Body of pancreas (tissue), 4 donors: ENCODE measurements at regions not wholly inside any gene's neighbourhood (a gene's known extent, or its start where the extent isn't known, plus 50 kb on each side); places are given as distances from the start of the nearest gene placed in this dataset.

ENCODE experiments used
- ATAC-seq: fragments of 150-250 bp; one replicate; pipeline ENCODE4 v1.9.1; 2016
- DNase-seq, 4 donors: peaks; one replicate each; pipeline ENCODE4 v3.0.0-alpha.2; 2019
- H3K27ac ChIP-seq, 4 donors: fragments of 200-600 bp; sonication (generic); 1 replicate in 3 of 4; 2 replicates in 1 of 4; pipeline versions ENCODE4 v1.5.1 to v1.6.1; 2016 to 2019; ENCODE audit warnings: mild to moderate bottlenecking in 1 of 4, mixed read lengths in 1 of 4, moderate library complexity in 1 of 4
- H3K27me3 ChIP-seq, 2 donors: fragments of 200-600 bp; sonication (generic); one replicate each; pipeline ENCODE4 v1.6.0; 2016; ENCODE audit warnings: mild to moderate bottlenecking in 1 of 2
- H3K36me3 ChIP-seq, 2 donors: fragments of 200-600 bp; sonication (generic); replicated peaks in 1 of 2; 2 replicates each; pipeline ENCODE4 v1.5.1; 2016; ENCODE audit warnings: low read depth in 2 of 2; ENCODE audit not compliant: insufficient read depth in 1 of 2
- H3K4me1 ChIP-seq: fragments of 200-600 bp; sonication (generic); one replicate; pipeline ENCODE4 v1.6.0; 2016
- H3K4me3 ChIP-seq, 2 donors: fragments of 200-600 bp; sonication (generic); 1 replicate in 1 of 2; 2 replicates in 1 of 2; pipeline ENCODE4 v1.5.1; 2016 to 2019
- H3K9me3 ChIP-seq, 3 donors: fragments of 200-600 bp; sonication (generic); 1 replicate in 2 of 3; 2 replicates in 1 of 3; pipeline ENCODE4 v1.5.1; 2016
- CTCF ChIP-seq, 7 experiments: fragments of 450-650 bp in 4 of 7; fragments of 200-600 bp in 3 of 7; sonication (generic) in 3 of 7; IDR thresholded peaks; one replicate each; pipeline ENCODE4 v1.5.1; 2016 to 2019; ENCODE audit warnings: antibody characterized with exemption in 7 of 7
- POLR2A ChIP-seq, 3 donors: fragments of 450-650 bp; IDR thresholded peaks; one replicate each; pipeline ENCODE4 v1.6.1; 2016; ENCODE audit warnings: antibody characterized with exemption in 3 of 3, mild to moderate bottlenecking in 2 of 3
- WGBS, 2 donors: methylation state at CpG; one replicate each; pipeline ENCODE4 v1.1.5; 2017; 5-methylcytosine and 5-hydroxymethylcytosine counted together
- intact Hi-C: fragments of 100-400 bp; cut with DNase I; formaldehyde crosslinking; loops from one replicate; pipeline ENCODE4 v1.15.1; 2023

- intact Hi-C loops, result no loop called here
- TF ChIP-seq POLR2A (IDR thresholded peaks at IDR 0.05) (no peak), CTCF (IDR thresholded peaks at IDR 0.05) (no peak)
- no peak overlapping the region for H3K27ac ChIP-seq
- no peak for DNase-seq
- no peak overlapping the region for H3K4me3 ChIP-seq
- ATAC-seq, result no peak
- 67 to 91% methylated on average over 1 of the region's 1 CpG for WGBS, 2 donors
- no peaks in the 10 kb centered on the region for H3K9me3 ChIP-seq
- H3K4me1 ChIP-seq, result no peaks in the 10 kb centered on the region
- no peaks in the 10 kb centered on the region for H3K27me3 ChIP-seq
- no peaks in the 10 kb centered on the region for H3K36me3 ChIP-seq
Observed at GRCh38 chr1:79293611-79294010, 287.1 kb upstream of the ADGRL4 start.

GRCh38 chr1:79290927-79291474, 284.5 kb upstream of the ADGRL4 start:
- no peaks in the 10 kb centered on the region for H3K9me3 ChIP-seq
- H3K27ac ChIP-seq, result no peak overlapping the region
- TF ChIP-seq CTCF (IDR thresholded peaks at IDR 0.05) (no peak), POLR2A (IDR thresholded peaks at IDR 0.05) (no peak)
- 62 to 66% methylated on average over 7 of the region's 7 CpGs for WGBS, 2 donors
- H3K36me3 ChIP-seq, result no peaks in the 10 kb centered on the region
- H3K27me3 ChIP-seq, result no peaks in the 10 kb centered on the region
- no peaks in the 10 kb centered on the region for H3K4me1 ChIP-seq
- no peak for ATAC-seq
- no peak for DNase-seq
- intact Hi-C loops, result no loop called here
- no peak overlapping the region for H3K4me3 ChIP-seq

- Histone ChIP-seq H3K9me3 (no peaks in the 10 kb centered on the region), H3K36me3 (no peaks in the 10 kb centered on the region), H3K27me3 (no peaks in the 10 kb centered on the region), H3K4me3 (no peak overlapping the region), H3K27ac (no peak overlapping the region), H3K4me1 (no peaks in the 10 kb centered on the region)
- DNase-seq (no peak), ATAC-seq (no peak)
- TF ChIP-seq POLR2A (IDR thresholded peaks at IDR 0.05) (no peak), CTCF (IDR thresholded peaks at IDR 0.05) (no peak)
- WGBS, 2 donors, result 51 to 58% methylated on average over 2 of the region's 2 CpGs
- intact Hi-C loops, result no loop called here
Observed at GRCh38 chr1:79287982-79288381, 281.5 kb upstream of the ADGRL4 start.

GRCh38 chr1:79285667-79286066, 279.1 kb upstream of the ADGRL4 start:
- H3K4me3 ChIP-seq, result no peak overlapping the region
- TF ChIP-seq POLR2A (IDR thresholded peaks at IDR 0.05) (no peak), CTCF (IDR thresholded peaks at IDR 0.05) (no peak)
- intact Hi-C loops, result no loop called here
- H3K9me3 ChIP-seq, result no peaks in the 10 kb centered on the region
- H3K27ac ChIP-seq, result no peak overlapping the region
- H3K4me1 ChIP-seq, result no peaks in the 10 kb centered on the region
- no peaks in the 10 kb centered on the region for H3K36me3 ChIP-seq
- DNase-seq (no peak), ATAC-seq (no peak)
- WGBS, 2 donors, result 41 to 44% methylated on average over 2 of the region's 2 CpGs
- H3K27me3 ChIP-seq, result no peaks in the 10 kb centered on the region

- WGBS, 2 donors, result 75 to 82% methylated on average over 10 of the region's 10 CpGs
- Histone ChIP-seq H3K27me3 (no peaks in the 10 kb centered on the region), H3K9me3 (no peaks in the 10 kb centered on the region), H3K4me3 (no peak overlapping the region), H3K36me3 (no peaks in the 10 kb centered on the region), H3K27ac (no peak overlapping the region), H3K4me1 (no peaks in the 10 kb centered on the region)
- intact Hi-C loops, result no loop called here
- ATAC-seq (no peak), DNase-seq (no peak)
- TF ChIP-seq POLR2A (IDR thresholded peaks at IDR 0.05) (no peak), CTCF (IDR thresholded peaks at IDR 0.05) (no peak)
Observed at GRCh38 chr1:79283451-79283850, 276.9 kb upstream of the ADGRL4 start.
